ENCODE measurements at regions not wholly inside any gene's neighbourhood (a gene's known extent, or its start where the extent isn't known, plus 50 kb on each side); places are given as distances from the start of the nearest gene placed in this dataset.

- DNase-seq (no peak), ATAC-seq (ENCODE audit: low read depth) (no peak)
- ChIA-PET POLR2A (no interaction called here), CTCF (no interaction called here)
- intact Hi-C loops (cut with micrococcal nuclease), result no loop called here
- Histone ChIP-seq H3K4me1 (ENCODE audit: control insufficient read depth in 2 of 2, insufficient read depth in 2 of 2, low read length in 2 of 2) (no peaks in the 10 kb centered on the region), H3K9ac (ENCODE audit: low read length) (no peak overlapping the region), H3K27me3 (replicated peaks in 1 of 4; ENCODE audit: control extremely low read depth in 1 of 4, control insufficient read depth in 3 of 4, insufficient read depth in 4 of 4, low read length in 3 of 4) (no peaks in the 10 kb centered on the region), H4K20me1 (ENCODE audit: control insufficient read depth, insufficient read depth, low read length, poor library complexity, severe bottlenecking) (no peaks in the 10 kb centered on the region), H3K79me2 (ENCODE audit: control insufficient read depth, insufficient read depth, low read length) (no peaks in the 10 kb centered on the region), H3K9me3 (ENCODE audit: control extremely low read depth in 1 of 3, control insufficient read depth in 2 of 3, insufficient read depth in 1 of 3, low read length in 2 of 3) (peaks cover 0 to 7% (median 0%) of the 10 kb centered on the region in 3 donors), H3K36me3 (replicated peaks in 1 of 2; ENCODE audit: control extremely low read depth in 1 of 2, control insufficient read depth in 1 of 2, extremely low read depth in 1 of 2, insufficient read depth in 2 of 2, low read length in 1 of 2) (no peaks in the 10 kb centered on the region), H2AFZ (ENCODE audit: insufficient read depth, low read depth, low read length, poor library complexity, severe bottlenecking) (no peak overlapping the region), H3K27ac (ENCODE audit: low read length in 2 of 2) (no peak overlapping the region), H3K4me3 (ENCODE audit: control extremely low read depth in 1 of 5, extremely low read depth in 1 of 5, insufficient read depth in 1 of 5, low read depth in 2 of 5, low read length in 4 of 5) (no peak overlapping the region), H3K4me2 (replicated peaks; ENCODE audit: low read depth, low read length, poor library complexity, severe bottlenecking) (no peak overlapping the region)
- 90% methylated on average over 4 of the region's 4 CpGs for WGBS (ENCODE audit: insufficient coverage)
- no peak for TF ChIP-seq CTCF (IDR thresholded peaks at IDR 0.05)
- no peak for TF ChIP-seq EZH2 (IDR thresholded peaks at IDR 0.05; ENCODE audit: borderline replicate concordance, insufficient read depth, low read depth, low read length, poor library complexity, severe bottlenecking)
- Mint-ChIP-seq H3K4me1 (no peaks in the 10 kb centered on the region), H3K9me3 (ENCODE audit: insufficient read depth) (no peaks in the 10 kb centered on the region), H3K4me3 (no peak overlapping the region), H3K27ac (no peak overlapping the region), H3K27me3 (no peaks in the 10 kb centered on the region)
Measured at GRCh38 chr12:127267128-127267527, 999.8 kb upstream of the TMEM132C start.

GRCh38 chr12:127268213-127268612 lies 998.8 kb upstream of the TMEM132C start:
- Histone ChIP-seq H3K9ac (ENCODE audit: low read length) (no peak overlapping the region), H4K20me1 (ENCODE audit: control insufficient read depth, insufficient read depth, low read length, poor library complexity, severe bottlenecking) (no peaks in the 10 kb centered on the region), H2AFZ (ENCODE audit: insufficient read depth, low read depth, low read length, poor library complexity, severe bottlenecking) (no peak overlapping the region), H3K27ac (ENCODE audit: low read length in 2 of 2) (no peak overlapping the region), H3K4me2 (replicated peaks; ENCODE audit: low read depth, low read length, poor library complexity, severe bottlenecking) (no peak overlapping the region), H3K27me3 (replicated peaks in 1 of 4; ENCODE audit: control extremely low read depth in 1 of 4, control insufficient read depth in 3 of 4, insufficient read depth in 4 of 4, low read length in 3 of 4) (no peaks in the 10 kb centered on the region), H3K36me3 (replicated peaks in 1 of 2; ENCODE audit: control extremely low read depth in 1 of 2, control insufficient read depth in 1 of 2, extremely low read depth in 1 of 2, insufficient read depth in 2 of 2, low read length in 1 of 2) (no peaks in the 10 kb centered on the region), H3K4me1 (ENCODE audit: control insufficient read depth in 2 of 2, insufficient read depth in 2 of 2, low read length in 2 of 2) (no peaks in the 10 kb centered on the region), H3K9me3 (ENCODE audit: control extremely low read depth in 1 of 3, control insufficient read depth in 2 of 3, insufficient read depth in 1 of 3, low read length in 2 of 3) (peaks cover 0 to 7% (median 0%) of the 10 kb centered on the region in 3 donors), H3K79me2 (ENCODE audit: control insufficient read depth, insufficient read depth, low read length) (no peaks in the 10 kb centered on the region), H3K4me3 (ENCODE audit: control extremely low read depth in 1 of 5, extremely low read depth in 1 of 5, insufficient read depth in 1 of 5, low read depth in 2 of 5, low read length in 4 of 5) (no peak overlapping the region)
- ChIA-PET POLR2A (no interaction called here), CTCF (no interaction called here)
- no peak for TF ChIP-seq CTCF (IDR thresholded peaks at IDR 0.05)
- no peak for TF ChIP-seq EZH2 (IDR thresholded peaks at IDR 0.05; ENCODE audit: borderline replicate concordance, insufficient read depth, low read depth, low read length, poor library complexity, severe bottlenecking)
- Mint-ChIP-seq H3K27ac (no peak overlapping the region), H3K9me3 (ENCODE audit: insufficient read depth) (no peaks in the 10 kb centered on the region), H3K4me3 (no peak overlapping the region), H3K4me1 (no peaks in the 10 kb centered on the region), H3K27me3 (no peaks in the 10 kb centered on the region)
- ATAC-seq (ENCODE audit: low read depth), result no peak
- intact Hi-C loops (cut with micrococcal nuclease), result no loop called here
- DNase-seq, result no peak
- WGBS (ENCODE audit: insufficient coverage), result 93% methylated on average over 3 of the region's 8 CpGs

Data from B cell (primary cell).